Fibroblast of pulmonary artery (primary cell): ENCODE measurements at regions not wholly inside any gene's neighbourhood (a gene's known extent, or its start where the extent isn't known, plus 50 kb on each side); places are given as distances from the start of the nearest gene placed in this dataset.
A peak's percentile ranks its signal among the peaks of the same experiment; 100 is the strongest.

ENCODE experiments used
- DNase-seq: peaks from one replicate; pipeline ENCODE4 v3.0.0-alpha.2; 2010; ENCODE audit warnings: low read depth
- H3K4me3 ChIP-seq: replicated peaks from 2 replicates; pipeline ENCODE4 v1.5.1; 2011; ENCODE audit warnings: low read depth, mild to moderate bottlenecking, control low read depth, low read length, moderate library complexity
- TF ChIP-seq, protein P1 (sequence below): IDR thresholded peaks from 2 replicates; pipeline ENCODE4 v1.5.1; 2011; ENCODE audit warnings: mild to moderate bottlenecking, control low read depth, low read length, inconsistent platforms; ENCODE audit errors: missing control alignments

- DNase-seq = no peak
- TF ChIP-seq, protein P1, sequence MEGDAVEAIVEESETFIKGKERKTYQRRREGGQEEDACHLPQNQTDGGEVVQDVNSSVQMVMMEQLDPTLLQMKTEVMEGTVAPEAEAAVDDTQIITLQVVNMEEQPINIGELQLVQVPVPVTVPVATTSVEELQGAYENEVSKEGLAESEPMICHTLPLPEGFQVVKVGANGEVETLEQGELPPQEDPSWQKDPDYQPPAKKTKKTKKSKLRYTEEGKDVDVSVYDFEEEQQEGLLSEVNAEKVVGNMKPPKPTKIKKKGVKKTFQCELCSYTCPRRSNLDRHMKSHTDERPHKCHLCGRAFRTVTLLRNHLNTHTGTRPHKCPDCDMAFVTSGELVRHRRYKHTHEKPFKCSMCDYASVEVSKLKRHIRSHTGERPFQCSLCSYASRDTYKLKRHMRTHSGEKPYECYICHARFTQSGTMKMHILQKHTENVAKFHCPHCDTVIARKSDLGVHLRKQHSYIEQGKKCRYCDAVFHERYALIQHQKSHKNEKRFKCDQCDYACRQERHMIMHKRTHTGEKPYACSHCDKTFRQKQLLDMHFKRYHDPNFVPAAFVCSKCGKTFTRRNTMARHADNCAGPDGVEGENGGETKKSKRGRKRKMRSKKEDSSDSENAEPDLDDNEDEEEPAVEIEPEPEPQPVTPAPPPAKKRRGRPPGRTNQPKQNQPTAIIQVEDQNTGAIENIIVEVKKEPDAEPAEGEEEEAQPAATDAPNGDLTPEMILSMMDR = no peak
- H3K4me3 ChIP-seq = no peak overlapping the region
Measured at GRCh38 chr4:127080141-127080540, 552.6 kb upstream of the INTU start.

DNA sequence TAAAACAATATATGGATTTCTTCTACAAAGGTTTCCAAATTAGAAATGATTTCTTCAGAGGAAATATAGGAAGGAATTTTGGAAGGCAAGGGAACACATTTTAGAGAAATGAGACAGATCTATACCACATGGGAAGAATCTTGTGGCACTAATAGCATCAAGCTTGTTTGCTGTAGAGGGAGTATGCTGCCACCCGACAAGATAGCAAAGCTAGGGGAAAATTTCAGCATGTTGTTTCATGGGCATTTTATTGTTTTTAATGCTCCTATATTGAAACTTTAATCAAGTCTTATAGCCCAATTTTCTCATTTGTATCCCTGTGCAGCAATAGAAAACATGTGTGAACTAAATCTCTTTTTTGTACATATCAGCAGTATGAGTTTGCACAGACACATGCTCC lies 551.7 kb upstream of the INTU start:
- H3K4me3 ChIP-seq = no peak overlapping the region
- TF ChIP-seq, protein P1 = no peak
- no peak for DNase-seq

DNA sequence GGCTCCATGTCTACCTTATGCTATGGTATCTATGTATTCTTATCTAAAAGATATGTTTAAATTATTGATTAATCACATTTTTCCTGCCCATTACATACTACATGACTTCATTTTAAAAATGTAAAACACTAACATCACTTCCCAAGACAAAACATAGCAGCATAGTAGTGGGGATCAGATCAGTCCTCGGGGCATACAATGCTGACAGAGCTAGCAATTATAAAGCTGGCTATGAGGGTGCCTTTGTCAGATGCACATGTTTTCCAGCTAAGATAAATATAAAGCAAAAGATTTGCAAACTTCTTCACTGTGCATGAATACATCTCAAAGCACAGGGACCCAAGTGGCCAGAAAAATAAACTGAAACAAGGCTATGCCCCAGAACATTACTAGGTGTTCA lies 549.8 kb upstream of the INTU start:
- no peak for DNase-seq
- TF ChIP-seq, protein P1 = no peak
- no peak overlapping the region for H3K4me3 ChIP-seq

DNA sequence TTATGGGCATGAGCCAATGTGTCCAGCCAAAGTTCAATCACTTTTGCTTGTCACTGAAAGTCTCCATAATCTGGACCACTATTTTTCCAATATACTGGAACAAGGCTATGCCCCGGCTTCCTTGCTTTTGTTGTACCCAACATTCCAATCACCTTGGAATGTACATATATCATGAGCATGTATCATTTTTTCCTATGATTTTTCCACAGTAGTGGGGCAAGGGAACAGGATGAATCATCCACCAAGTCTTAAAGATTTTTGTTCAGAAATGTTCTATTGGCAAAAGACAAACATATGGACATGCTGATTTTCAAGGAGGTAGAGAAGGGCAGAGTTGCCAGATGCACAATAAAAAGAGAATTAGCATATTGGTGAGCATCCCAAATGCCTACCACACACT lies 548.1 kb upstream of the INTU start:
- no peak for DNase-seq
- H3K4me3 ChIP-seq = no peak overlapping the region
- TF ChIP-seq, protein P1 = no peak

GRCh38 chr4:127097061-127097460 lies 535.7 kb upstream of the INTU start:
- TF ChIP-seq, protein P1 = no peak
- DNase-seq = no peak
- H3K4me3 ChIP-seq = no peak overlapping the region

DNA sequence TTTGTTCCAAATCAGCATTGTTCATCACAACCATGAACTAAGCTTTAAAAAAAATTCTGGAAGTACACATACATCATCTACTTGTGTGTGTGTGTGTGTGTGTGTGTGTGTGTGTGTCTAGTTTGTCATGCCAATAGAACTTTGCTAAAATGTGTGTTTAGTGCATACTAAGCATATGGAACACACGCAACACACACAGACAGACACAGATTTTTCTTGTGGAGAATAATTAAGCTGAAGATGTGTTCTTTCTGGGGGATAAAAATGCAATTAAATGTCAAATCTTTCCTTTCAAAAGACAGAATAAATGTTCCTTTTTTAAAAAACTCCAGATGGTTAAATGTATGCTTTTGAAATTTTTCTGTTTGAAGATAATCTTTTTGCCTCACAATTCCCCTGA lies 530.4 kb upstream of the INTU start:
- TF ChIP-seq, protein P1 = no peak
- no peak for DNase-seq
- no peak overlapping the region for H3K4me3 ChIP-seq

- DNase-seq = peak; percentile 3
- TF ChIP-seq, protein P1 = no peak
- no peak overlapping the region for H3K4me3 ChIP-seq
Measured at GRCh38 chr4:127103681-127104115, 529.1 kb upstream of the INTU start.
